Renal cortical epithelial cell (primary cell): ENCODE measurements at regions not wholly inside any gene's neighbourhood (a gene's known extent, or its start where the extent isn't known, plus 50 kb on each side); places are given as distances from the start of the nearest gene placed in this dataset.
A peak's percentile ranks its signal among the peaks of the same experiment; 100 is the strongest.
"Not testable (repeated sequence)": the region's sequence is repeated elsewhere in the genome, so short reads cannot be mapped to it uniquely, and the experiment has no call there.

ENCODE experiments used
- DNase-seq: peaks from one replicate; pipeline ENCODE4 v3.0.0-alpha.2; 2011; ENCODE audit warnings: low read depth

DNA sequence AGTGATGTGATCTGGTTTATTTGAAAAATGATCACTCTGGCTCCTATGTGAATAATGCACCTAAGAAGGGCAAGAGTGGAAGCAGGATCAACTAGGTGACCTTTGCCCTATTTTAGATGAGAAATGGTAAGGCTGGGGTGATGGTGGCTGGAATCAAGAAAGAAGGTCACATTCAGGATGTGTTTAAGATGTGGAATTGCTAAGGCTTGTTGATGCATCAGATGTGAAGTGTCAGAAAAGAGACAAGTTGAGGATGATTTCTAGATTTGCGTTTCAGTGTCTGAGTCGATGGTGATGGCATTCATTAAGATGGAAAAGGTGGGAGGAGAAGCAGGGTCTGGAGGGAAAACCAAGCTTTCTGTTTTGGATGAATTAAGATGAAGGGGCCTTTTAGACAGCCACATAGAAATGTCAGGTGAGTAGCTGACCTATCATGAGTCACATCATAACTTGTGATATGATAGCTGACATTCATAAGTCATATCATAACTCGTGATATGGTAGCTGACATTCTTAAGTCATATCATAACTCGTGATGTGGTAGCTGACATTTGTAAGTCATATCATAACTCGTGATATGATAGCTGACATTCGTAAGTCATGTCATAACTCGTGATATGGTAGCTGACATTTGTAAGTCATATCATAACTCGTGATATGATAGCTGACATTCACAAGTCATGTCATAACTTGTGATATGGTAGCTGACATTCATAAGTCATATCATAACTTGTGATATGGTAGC lies 101.2 kb upstream of the SEC11C start:
- DNase-seq = no peak

- not testable (repeated sequence) for DNase-seq
These were observed 100.7 kb upstream of the SEC11C start for GRCh38 chr18:59039040-59039320.

GRCh38 chr18:59039449-59039848 lies 100.2 kb upstream of the SEC11C start:
- no peak for DNase-seq

DNA sequence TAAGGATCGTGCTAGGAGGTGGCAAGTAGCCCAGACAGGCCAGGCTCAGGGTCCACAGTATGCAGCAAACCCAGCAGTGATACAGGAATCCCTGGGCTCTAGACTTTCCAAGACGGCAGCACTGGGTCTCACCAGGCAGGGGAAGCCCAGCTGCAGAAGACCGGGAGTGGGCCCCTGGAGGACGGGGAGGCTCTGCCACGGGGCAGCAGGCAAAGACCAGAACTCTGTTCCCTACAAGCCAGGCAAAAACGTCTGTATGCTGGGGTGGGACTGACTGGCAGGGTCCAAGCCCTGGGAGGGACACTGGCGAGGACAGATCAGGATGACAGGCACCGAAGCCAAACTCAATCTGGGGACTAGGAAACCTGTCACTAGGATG lies 98.9 kb upstream of the SEC11C start:
- DNase-seq = no peak

- DNase-seq = no peak
These were observed 98.4 kb upstream of the SEC11C start for GRCh38 chr18:59041296-59041695.

DNA sequence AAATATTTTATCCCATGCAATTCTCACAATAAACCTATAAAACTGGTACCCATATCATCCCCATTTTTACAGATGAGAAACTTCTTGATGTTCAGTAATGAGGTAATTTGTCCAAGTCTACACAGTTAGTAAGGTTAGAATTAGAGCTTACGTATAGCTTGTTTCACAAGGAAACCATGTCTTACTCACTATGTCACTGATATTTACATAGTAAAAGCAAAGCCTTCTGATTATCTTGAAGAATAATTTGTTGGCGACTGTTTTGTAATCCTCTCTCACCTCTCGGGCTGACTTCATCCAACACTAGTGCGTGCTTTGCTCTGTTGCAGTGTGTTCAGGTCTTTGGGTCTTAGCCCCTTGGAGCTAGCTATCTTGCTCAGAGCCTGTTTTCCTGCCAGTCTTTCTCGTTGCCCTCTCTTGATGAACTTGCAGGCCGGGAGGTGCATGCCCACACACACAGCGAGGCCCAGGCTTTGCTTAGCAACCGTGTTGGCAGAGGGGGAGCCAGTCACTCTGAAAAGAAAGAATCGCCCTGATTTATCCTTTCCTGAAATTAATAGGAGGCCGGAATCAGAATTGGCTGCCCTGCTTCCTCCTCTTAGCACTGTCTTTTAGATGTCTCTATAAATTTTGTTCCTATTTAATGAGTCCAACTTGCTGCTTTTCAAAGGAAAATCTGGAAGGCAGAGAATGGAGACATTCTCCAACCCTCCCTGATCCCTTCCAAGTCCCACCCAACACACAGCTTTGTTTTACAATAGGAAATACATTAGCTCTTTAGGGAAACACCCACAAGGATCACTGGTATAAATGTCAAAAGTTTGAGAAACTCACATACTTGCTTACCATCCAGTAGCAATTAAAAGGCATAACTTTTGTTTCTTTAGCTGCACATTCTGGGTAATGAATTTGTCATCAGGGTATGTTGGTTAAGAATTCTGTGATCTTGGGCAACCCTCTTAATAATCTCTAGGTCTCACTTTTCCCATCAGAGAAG lies 97.6 kb upstream of the SEC11C start:
- peak; percentile 69 for DNase-seq

GRCh38 chr18:59044855-59045254 lies 94.8 kb upstream of the SEC11C start:
- DNase-seq = no peak

DNA sequence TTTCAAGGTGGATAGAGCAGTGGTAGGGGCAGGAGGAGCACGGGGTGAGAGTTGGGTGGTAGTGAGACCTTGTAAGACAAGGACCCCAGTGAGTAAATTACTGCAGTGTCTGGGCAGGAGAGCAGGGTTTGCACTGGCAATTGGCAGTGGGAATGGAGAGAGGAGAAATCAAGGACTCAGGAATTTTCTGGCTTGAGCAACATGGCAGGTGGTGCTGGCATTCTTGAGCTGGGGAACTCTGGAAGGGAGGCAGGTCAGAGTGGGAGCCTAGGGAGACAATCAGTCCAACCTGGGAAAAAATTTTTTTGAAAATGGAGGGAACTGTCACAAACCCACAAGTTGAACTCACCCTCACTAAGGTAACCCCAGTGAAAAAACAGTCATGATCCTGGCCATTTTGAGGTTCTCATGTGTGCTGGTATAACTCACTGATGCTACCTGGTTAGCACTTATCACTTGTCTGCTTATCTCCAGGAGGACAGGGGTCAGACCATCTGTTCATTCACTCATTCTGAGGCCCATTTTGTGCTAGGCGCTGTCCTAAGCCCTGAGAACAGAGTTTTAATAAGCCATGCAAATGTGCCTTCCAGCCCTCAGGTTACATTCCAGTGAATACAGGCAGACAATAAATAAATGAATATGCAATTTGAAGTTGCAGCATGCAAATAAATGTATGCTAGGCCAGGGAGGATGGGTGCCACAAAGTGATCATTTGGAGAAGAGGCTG lies 92.2 kb upstream of the SEC11C start:
- no peak for DNase-seq

DNA sequence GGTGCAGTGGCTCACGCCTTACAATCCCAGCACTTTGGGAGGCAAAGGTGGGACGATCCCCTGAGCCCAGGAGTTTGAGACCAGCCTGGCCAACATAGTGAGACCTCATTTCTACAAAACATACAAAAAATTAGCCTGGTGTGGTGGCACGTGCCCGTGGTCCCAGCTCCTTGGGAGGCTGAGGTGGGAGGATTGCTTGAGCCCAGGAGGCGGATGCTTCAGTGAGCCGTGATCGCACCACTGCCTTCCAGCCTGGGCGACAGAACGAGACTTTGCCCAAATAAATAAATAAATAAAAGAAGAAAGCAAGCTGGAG lies 91.7 kb upstream of the SEC11C start:
- DNase-seq = no peak

- DNase-seq = no peak
These were observed 91.3 kb upstream of the SEC11C start for GRCh38 chr18:59048378-59048777.

GRCh38 chr18:59049721-59050660 lies 89.7 kb upstream of the SEC11C start:
- DNase-seq = no peak

- no peak for DNase-seq
These were observed 89.0 kb upstream of the SEC11C start for GRCh38 chr18:59050661-59051057.

- DNase-seq = peak; percentile 53
These were observed 88.1 kb upstream of the SEC11C start for GRCh38 chr18:59051470-59052165.

- no peak for DNase-seq
These were observed 86.5 kb upstream of the SEC11C start for GRCh38 chr18:59052965-59053820.

DNA sequence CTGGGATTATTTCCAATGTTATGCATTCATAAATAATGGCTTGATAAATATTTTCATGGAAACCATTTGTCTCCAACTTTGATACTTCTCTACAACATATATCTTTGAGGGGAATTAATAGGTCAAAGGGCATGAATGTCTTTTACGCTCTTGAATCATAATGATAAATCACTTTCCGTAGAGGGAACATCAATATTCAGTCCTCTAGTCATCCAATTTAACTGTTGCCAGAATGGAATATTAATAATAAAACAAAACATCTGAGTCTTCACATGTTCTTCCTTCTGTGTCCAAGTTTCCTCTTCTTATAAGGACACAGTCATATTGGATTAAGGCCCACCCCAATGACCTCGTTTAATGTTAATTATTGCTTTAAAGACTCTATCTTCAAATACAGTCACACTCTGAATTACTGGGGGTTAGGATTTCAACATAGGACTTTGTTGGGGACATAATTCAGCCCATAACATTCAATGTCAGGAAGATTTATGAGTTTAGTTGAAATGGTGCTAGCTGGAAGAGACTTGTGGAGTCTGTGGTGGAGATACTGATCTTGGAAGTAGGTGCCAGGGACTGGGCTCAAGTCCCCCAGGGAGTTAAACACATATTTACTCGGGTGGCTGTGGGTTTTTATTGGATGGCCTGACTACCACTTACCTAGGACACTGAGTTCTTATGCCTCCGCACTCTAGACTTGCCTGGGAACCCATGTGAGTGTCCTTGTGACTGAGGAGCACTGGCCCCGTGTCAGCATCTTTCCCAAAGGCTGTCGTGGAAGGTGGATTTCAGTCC lies 85.0 kb upstream of the SEC11C start:
- no peak for DNase-seq

GRCh38 chr18:59055345-59056032 lies 84.2 kb upstream of the SEC11C start:
- no peak for DNase-seq

DNA sequence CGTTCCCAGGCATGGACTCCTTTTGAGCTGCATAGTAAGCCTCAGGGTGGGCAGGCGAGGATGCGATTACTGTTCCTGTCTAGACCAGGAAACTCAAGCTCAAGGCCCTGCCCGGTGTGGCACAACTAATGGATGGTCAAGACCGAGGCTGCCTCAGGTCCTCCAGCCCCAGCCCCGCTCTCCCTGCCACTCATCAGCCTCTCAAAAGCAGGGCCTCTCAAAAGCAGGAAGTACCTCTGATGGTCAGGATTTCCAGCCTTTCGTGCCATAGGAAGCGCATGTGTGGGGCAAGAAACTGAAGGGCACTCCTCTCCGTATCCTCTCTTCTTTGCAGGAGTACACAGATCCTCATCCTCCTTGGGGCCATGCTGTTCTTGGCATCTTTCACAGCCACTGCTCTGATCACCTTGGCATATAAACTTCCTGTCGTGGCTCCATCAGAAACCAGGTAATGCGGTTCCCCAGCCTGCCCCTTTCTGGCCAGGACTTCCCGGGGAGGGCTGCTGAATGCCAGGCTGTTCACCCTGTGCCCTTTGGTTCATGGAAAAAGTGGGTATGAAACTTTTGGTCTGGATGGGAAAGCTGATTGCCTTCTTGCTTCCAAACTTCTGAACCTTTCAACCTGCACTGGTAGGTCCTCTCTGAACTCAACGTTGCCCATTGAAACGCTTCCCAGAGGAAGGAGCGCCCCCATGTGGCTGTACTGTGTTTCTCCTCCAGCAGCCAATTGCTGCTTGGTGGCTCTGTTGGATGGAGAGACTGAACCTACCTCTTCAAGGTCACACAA lies 82.8 kb upstream of the SEC11C start:
- peak; percentile 64 for DNase-seq

DNA sequence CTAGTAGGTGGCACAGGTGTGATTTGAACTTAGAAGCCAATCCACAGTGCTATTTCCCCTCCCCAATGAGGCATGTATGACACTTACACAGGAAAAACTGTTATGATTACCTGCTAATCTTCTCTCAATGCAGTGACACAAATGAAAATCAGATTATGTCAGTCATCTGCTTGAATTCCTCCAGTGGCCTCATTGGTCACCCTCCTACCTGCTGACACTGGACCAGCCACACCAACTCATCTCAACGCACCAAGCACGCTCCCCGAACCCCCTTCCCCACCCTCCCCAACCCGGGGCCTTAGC lies 82.2 kb upstream of the SEC11C start:
- DNase-seq = no peak
